GM21717 (cell line): ENCODE measurements at regions not wholly inside any gene's neighbourhood (a gene's known extent, or its start where the extent isn't known, plus 50 kb on each side); places are given as distances from the start of the nearest gene placed in this dataset.
A peak's percentile ranks its signal among the peaks of the same experiment; 100 is the strongest.

Experiments used
- ATAC-seq: cut with Tn5 transposase; IDR thresholded peaks from one replicate; pipeline ENCODE4 v1.9.1; 2021; ENCODE audit warnings: mild to moderate bottlenecking, moderate library complexity; ENCODE audit not compliant: unreplicated experiment

DNA sequence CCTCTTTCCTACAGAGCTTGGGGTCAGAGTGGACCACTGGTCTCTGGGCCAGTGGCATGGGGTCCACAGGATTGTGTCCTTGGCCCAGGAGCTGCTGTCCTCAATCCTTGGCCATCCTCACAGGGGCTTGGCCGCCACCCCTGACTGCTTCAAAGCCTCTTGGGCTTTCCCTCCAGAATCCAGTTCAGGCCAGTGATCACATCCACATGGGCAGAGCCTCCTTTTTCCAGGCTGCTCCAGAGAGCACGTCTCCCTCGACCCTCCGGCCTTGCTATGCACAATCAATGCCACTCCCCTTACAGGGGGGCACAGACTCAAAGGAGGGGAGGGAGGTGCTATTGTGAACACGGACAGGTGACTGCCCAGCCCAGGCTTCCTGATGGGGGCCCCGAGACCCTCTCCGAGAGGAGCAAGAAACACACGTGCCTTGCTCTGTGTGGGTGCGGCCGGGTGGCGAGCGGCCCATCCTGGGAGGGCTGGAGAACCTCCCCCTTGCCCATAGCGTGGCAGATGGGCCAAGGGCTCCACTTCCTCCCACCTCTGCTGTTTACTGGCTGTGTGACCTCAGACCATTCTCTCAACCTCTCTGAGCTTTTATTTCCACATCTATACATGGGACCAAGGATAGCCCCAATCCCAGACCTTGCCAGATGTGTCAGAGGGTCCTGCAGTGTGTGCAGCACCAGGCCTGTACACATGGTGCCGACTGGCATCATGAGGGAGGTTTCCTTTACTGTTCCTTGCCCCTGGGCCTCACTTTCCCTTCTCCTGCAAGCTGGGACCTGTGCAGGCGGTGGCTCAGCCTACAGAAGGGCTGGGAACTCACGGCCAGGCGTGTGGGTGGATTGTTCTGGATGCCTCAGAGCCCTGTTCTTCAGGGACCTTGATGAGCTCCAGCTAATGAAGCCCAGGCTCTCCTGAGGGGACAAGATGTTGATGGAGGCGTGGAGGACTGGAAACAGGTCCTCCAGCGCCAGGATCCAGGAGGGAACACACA, 229.0 kb upstream of the GSE1 start:
- no peak for ATAC-seq

DNA sequence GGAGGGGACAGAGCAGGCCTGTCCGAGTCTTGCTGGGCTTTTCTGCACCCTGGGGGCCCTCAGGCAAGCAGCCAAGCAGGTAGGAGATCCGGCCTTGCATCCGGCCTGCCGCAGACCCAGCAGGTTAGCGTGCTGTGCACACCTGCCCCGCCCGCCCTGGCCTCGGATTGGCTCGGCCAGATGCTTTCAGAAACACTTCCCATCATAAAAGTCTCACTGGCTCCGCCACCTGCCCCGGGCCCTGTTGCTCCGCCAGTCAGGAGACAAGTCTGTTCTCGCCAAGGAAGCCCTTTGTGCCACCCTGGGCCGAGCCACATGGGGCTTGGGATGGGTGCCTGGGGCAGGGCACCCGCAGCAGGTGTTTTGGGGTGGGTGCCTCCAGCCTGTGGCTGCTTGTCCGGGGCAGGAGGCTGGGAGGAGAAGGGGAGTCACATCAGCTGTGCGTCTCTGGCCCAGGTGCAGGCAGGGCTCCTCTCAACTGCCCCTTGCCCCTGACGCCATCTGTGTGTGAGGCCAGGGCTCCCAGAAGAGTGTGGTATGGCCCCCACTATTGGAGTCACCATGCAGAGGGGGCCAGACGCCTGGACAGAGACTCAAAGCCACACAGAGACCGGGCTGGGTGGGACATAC, 228.2 kb upstream of the GSE1 start:
- no peak for ATAC-seq

DNA sequence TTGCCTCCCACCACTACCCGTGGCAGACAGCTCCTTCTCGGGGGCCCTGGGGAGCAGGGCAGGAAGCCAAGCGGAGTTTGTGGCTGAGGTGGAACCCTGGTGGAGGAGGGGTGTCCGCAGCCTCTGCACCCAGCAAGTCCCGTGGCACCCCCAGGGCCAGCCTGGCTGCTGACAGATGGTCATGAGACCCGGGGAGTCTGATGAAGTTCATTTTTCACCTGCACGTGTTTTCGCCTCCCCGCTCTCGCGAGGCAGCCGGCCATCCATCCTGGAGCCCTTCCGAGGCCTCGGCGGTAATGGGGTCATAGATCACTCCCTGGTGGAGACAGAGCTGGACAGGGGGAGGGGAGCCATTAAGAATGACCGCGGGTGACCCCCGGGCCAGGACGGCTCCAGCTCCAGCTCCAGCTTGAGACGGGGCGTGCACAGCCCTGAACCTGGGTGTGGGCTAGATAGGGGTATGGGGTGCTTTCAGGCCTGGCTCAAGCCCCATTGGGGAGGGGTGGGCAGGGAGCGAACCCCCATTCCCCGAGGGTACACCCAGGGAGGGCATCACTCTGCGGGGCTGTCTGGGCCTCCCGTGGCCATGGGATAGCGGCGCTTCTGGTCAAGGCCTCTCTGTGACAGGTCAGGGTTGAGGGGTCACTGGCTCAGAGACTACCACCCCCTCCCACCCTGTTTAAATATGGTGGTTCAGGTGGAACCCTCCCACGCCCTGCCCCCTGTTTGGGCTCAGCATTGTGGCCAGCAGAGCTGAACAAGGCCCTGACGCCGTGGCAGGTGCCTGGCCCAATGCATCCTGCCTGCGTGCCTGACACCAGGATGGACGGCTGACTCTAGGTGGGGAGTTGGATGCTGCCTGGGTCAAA, 227.4 kb upstream of the GSE1 start:
- ATAC-seq, result no peak

DNA sequence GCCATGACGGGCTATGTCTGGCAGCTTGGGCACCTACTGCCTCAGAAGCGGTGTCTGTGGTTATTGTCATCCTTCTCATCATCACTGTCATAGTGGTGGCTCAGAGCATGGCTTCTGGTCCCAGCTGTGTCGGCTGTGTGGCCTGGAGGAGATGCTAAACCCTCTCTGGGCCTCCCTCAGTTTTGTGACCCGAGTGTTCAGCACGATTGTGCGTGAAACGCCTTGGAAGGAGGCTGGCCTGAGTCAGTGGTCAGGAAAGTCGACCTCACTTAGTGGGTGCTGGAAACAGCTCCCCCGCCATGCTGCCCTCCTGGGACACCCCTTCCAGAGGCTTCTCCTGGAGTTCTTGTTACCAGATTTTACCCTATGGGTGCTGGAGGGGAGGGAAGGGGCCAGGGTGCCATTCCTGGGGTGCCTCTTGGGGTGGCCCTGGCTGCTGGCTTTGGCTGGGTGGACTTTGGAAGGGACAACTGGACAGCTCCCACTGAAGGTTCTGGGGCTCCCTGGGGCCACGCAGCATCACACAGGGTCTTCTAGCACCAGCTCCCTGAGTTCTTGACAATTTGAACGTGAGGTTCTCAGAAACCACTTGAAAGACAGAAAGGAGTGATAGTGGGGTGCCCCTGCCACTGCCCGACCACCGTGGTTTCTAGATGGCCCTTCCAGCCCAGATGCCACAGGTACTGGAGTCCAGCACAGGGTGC, 226.5 kb upstream of the GSE1 start:
- no peak for ATAC-seq

DNA sequence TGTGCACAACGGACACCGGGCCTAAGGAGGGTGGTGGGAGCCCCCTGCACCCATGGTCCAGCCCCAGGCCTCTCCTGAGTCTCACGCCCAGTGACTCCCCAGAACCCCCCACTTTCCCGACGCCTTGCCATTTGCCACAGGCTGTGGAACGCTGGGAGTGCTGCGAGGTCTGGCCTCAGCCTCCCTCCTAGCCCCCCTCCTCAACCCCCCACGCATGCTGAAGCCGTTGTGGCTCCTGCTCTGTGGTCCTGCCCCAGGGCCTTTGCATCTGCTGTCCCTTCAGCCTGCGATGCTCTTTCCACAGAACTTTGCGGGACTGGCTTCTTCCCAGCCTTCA, 226.0 kb upstream of the GSE1 start:
- no peak for ATAC-seq

DNA sequence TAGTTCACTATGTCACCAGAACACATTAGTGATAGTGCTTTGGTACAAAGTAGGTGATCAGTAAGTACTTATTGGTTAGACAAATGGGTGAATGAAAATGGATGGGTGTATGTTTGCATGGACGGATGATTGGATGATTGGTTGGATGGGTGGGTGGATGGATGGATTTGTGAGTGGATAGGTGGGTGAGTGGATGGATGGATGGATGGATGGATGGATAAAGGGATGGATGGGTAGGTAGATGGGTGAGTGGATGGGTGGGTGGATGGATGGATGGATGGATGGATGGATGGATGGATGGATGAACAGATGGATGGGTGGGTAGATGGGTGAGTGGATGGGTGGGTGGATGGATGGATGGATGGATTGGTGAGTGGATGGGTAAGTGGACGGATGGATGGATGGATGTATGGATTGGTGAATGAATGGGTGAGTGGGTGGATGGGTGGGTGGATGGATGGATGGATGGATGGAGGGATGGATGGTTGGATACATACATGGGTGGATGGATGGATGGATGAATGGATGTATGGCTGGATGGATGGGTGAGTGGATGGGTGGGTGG, 225.3 kb upstream of the GSE1 start:
- ATAC-seq, result no peak

DNA sequence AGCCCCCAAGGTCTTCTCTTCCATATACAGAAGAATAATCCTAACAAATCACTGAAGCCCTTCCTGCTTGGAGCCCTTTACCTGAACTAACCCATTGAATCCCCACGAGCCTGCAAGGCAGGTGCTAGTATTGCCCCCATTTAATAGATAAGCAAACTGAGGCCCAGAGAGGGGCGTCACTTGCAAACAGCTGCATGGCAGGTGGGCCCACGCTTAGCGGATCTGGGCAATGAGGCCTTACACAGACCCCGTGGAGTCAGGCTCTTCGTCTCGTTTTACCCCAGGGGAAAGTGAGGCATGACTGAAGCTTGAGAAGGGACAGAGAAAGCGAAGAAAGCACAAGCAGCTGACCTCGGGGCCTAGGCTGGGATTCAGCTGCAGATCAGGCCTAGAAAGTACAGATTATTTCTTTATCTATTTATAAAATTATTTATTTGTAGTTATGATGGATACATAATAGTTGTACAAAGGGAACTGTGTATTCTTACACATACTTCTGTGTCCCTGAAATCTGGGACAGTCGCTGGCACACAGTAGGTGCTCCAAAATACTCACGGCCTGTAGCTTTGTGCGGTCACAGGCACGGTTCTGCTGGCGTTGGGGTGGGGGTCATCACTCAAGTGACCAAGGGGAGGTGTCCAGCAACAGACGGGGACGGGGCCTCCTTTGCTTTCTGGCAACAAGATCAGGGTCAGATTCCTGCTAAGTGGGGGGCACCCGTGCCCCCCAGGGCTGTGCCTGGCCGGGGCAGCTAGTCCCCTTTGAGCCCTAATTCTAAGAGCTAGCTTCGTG, 223.2 kb upstream of the GSE1 start:
- ATAC-seq, result no peak

DNA sequence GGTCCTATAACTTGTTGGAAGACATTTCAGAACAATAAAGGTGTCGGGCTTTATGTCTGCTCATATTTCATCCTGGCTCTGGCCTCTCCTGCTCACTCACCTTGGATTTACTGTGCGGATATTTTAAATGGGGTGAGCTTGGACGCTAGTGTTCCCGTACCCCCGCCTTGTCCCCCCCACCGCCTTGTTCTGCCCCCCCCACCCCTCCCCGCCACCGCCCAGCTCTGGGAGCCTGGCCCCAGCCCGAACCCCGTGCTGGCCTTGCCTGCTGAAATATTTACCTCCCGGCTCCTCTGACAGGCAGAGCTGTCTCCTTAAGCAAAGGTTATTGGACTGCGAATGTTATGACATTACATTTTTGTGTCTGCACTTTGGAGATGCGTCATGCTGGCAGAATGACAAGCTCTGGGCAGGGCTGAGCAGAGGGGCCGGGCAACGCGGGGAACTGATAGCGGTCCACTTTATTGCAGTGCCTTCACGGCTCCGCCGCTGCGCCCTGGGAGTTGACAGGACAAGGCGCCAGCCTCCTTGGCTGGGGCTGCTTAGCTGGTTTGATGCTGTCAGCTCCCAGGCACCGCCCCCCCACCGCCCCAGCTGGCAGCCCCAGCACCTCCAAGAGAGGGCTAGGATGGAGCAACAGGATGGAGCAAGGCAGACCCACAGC, 222.5 kb upstream of the GSE1 start:
- ATAC-seq, result no peak

DNA sequence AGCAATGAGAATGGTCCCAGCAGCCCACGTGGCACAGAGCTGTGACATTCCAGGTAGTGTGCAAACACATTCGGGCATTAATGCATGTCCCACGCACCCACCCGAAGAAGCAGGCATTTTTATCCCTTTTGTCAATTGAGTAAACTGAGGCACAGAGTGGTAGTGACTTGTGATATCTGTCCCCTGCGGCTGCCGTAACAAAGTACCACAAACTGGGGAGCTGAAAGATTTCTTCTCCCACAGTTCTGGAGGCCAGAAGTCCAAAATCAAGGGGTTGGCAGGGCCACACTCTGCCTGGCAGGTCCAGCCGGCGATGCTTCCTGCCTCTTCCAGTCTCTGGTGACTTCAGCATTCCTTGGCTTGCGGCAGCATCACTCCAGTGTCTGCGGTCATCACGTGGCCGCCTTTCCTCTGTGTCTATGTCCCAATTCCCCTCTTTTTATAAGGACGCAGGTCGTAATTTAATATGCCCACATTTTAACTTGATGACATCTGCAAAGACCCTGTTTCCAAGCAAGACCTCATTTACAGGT, 221.9 kb upstream of the GSE1 start:
- ATAC-seq, result no peak

DNA sequence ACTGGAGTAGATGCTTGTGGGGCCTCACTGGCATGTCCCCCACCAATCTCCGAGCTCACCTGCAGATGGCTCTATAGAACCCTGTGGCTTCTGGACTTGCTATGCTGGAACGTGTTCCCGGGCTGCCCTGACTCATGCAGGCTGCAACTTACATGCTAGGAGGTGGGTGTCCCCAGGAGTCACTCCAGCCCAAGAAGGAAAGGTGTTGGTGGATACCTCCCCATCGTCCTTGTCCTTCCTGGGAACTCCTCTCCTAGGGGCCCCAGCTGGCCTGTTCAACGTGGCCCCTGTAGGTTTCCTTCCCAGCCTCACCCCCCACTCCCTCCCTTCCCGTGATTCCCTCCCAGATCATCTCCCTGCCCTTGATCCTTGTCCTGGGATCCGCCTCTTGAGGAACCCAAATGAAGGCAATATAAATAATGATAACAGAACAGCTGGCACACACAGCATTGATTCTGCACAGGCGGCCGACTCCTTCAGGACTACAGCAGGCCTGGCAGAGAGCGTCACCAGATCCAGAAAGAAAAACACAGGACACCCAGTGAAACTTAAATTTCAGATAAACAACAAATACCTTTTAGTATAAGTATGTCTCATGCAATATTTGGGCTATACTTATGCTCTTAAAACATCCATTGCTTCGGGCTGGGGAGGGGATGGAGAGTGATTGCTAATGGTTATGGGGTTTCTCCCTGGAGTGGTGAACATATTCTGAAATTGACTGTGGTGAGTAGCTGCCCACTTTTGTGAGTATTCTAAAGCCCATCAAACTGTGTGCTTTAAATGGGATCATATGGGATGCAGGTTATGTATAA, 221.1 kb upstream of the GSE1 start:
- no peak for ATAC-seq

DNA sequence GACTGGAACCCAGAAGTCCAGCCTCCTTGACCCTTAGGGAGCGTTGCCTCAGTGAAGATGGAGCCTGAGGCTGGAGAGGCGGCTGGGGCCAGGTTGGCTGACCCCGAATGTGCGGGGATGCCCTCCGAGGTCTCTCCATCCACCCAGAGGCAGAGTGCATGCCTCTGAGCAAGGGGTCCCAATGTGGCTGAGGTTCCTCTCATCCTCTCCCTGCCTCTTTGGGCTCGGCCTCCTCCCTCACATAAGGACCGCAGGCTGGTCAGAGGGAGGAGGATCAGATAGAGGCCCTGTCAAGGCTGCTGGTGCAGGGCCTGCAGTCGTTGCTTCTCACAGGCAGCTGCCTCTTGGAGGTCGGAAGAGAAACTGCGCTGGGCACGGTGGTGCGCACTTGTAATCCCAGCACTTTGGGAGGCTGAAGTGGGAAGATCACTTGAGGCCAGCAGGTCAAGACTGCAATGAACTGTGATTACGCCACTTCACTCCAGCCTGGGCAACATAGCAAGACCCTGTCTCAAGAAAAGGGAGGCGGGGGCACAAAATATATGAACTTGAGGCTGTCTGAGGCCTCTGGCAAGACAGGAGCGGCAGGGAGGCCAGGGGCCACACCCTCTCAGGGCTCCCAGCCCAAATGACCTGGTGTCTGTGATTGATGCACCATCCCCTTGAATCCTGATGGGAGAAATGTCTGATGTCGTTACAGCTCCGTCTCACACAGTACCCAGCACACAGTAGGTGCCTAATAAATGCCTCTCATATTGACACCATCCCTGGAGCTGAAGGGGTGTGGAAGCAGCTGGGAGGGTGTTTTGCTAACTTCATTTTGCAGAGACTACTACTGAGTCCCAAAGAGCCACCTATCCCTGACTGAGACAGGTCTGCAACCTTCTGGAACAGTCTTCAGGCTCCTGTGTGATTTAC, 220.1 kb upstream of the GSE1 start:
- ATAC-seq, result no peak

DNA sequence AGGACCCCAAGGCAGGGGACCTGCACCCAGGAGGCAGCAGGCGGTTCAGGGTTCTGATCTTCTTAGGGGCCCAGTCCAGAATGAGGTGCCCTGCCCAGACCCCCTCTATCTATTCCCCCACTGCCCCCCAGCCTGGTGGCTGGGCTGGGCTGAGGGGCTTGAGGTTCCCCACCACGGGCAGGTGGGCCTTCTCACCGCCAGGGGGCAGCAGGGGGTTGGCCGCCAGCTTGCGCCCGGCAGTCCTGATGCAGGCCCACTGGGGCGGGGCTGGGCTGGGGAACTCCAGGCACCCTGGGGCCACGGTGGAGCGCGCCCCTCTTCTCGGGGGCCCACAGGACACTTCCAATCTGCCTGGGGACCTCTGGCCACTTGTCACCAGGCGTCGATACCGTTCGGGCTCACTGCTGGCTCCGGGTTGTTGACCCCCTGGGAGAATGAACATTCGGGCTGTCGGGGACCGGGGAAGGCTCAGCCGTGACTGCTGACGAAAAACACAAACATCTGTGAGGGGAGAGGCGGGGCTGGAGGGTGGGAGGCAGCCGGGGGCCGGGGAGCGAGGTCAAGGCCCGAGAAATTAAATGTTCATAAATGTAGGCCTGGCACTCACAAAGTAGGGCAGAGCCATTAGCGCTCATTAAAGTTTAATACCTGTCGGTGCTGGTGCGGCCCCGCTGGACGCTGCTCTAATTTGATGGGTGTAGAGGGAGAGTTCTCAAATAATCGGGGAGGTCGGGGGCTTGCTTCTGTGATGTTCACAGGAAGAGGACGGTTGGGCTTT, 219.3 kb upstream of the GSE1 start:
- ATAC-seq, result no peak

DNA sequence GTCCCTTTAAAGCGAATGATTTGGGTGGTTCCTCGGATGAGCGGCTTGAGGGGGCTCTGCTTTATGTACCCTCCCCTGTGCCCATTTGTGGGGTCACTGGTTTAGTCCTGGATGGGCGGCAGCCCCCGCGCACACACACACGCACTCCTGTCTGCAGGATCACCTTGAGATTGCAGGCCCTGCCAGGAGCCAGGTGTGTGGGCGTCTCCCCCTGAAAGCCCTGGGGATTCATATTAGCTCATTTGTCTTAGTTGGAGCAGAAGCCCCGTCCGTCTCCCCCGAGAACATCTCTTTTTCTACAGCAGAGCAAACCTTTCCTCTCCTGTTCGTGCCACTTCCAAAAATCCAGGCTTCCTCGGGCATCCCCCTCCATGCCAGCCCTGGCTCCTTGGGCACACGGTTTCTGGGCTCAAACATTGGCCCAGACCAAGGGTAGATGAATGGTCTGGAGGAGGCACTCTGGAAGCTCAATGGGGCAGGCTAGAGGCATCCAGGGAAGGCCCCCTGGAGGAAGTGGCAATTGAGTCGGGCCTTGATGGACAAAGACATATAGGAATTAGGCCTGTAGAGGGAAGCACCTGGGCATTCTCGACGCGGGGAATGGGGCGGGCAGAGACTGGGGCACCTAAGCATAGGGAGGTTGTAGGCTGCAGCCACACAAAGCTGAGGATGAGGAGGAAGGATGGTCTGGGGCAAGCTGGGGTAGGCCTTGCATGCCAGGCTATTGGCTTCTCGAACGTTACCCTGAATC, 218.5 kb upstream of the GSE1 start:
- ATAC-seq, result no peak

DNA sequence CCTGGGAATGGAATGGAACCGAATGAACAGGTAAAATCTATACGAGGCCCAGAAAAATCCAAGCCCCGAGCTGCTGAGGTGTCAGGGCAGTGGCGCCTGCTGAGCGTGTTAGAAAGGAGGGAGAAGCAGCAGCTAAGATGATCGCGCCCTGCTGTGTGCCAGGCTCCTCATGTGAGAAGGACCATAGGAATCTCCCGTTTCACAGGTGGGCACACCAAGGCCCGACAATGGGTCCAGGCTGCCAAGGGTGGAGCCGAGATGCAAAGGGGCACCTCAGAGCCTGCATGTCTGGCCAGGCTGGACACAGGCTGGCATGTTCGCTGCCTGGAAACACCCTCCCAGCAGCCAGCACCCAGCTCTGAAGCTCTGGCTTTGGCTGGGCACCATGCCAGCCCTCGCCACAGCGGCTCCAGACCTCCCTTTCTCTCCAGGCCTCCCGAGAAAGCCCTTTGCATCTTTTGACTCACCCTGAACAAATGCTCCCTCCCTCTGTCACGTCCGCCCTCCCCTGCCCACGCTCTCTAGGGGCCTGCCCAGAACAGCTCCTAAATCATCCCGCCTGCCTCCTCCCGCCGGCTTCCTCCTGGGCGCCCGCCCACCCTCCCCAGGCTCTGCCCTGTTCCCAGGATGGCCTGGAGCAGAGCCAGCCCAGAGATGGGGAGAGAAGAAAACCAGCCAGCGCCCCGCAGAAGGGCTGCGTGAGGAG, 217.8 kb upstream of the GSE1 start:
- peak; percentile 65 for ATAC-seq
